Neuronal stem cell (in vitro differentiated cells): ENCODE measurements at regions not wholly inside any gene's neighbourhood (a gene's known extent, or its start where the extent isn't known, plus 50 kb on each side); places are given as distances from the start of the nearest gene placed in this dataset.

Experiments used
- DNase-seq: peaks from one replicate; pipeline ENCODE4 v3.0.0-alpha.2; 2013; ENCODE audit warnings: low spot score
- H2AFZ ChIP-seq: one replicate; pipeline ENCODE4 v1.6.1; 2013; ENCODE audit warnings: mild to moderate bottlenecking, low read length, inconsistent platforms
- H2AK5ac ChIP-seq: 2 replicates; pipeline ENCODE4 v1.6.1; 2013; ENCODE audit warnings: low read depth, mild to moderate bottlenecking, inconsistent platforms, low read length, moderate library complexity, mixed read lengths
- H2BK120ac ChIP-seq: 2 replicates; pipeline ENCODE4 v1.6.1; 2013; ENCODE audit warnings: low read depth, mild to moderate bottlenecking, inconsistent platforms, low read length, moderate library complexity, mixed read lengths
- H2BK12ac ChIP-seq: one replicate; pipeline ENCODE4 v1.6.1; 2013; ENCODE audit warnings: low read length, inconsistent platforms
- H2BK15ac ChIP-seq: 2 replicates; pipeline ENCODE4 v1.6.1; 2013; ENCODE audit warnings: mild to moderate bottlenecking, low read length, inconsistent platforms, mixed read lengths
- H2BK5ac ChIP-seq: one replicate; pipeline ENCODE4 v1.6.1; 2013; ENCODE audit warnings: inconsistent platforms, mild to moderate bottlenecking, low read length, moderate library complexity
- H3K14ac ChIP-seq: one replicate; pipeline ENCODE4 v1.6.1; 2013; ENCODE audit warnings: low read length, inconsistent platforms
- H3K18ac ChIP-seq: 2 replicates; pipeline ENCODE4 v1.6.1; 2013; ENCODE audit warnings: low read length, inconsistent platforms
- H3K23ac ChIP-seq: 2 replicates; pipeline ENCODE4 v1.6.1; 2013; ENCODE audit warnings: low read depth, mild to moderate bottlenecking, mixed read lengths, low read length, inconsistent platforms; ENCODE audit not compliant: poor library complexity
- H3K27ac ChIP-seq: replicated peaks from 3 replicates; pipeline ENCODE4 v1.5.1; 2013; ENCODE audit warnings: low read length, inconsistent platforms
- H3K27me3 ChIP-seq, 3 experiments: 2 replicates each; pipeline ENCODE4 v1.6.1; 2013; ENCODE audit warnings: low read length in 3 of 3, mild to moderate bottlenecking in 2 of 3, inconsistent platforms in 1 of 3, low read depth in 1 of 3, mixed read lengths in 1 of 3, moderate library complexity in 1 of 3; ENCODE audit not compliant: control insufficient read depth in 3 of 3, insufficient read depth in 3 of 3
- H3K36me3 ChIP-seq, 2 donors: replicated peaks in 1 of 2; 2 replicates each; pipeline ENCODE4 v1.6.1; 2013; ENCODE audit warnings: low read length in 2 of 2; ENCODE audit not compliant: control insufficient read depth in 2 of 2, insufficient read depth in 2 of 2
- H3K4ac ChIP-seq: 2 replicates; pipeline ENCODE4 v1.6.1; 2013; ENCODE audit warnings: inconsistent platforms, mild to moderate bottlenecking, low read length, moderate library complexity
- H3K4me1 ChIP-seq, 2 donors: 1 replicate in 1 of 2; 2 replicates in 1 of 2; pipeline ENCODE4 v1.6.1; 2013; ENCODE audit warnings: low read length in 2 of 2, low read depth in 1 of 2; ENCODE audit not compliant: control insufficient read depth in 2 of 2, insufficient read depth in 1 of 2
- H3K4me2 ChIP-seq: one replicate; pipeline ENCODE4 v1.6.1; 2013; ENCODE audit warnings: mild to moderate bottlenecking, low read length, inconsistent platforms; ENCODE audit not compliant: insufficient read depth, poor library complexity, severe bottlenecking
- H3K4me3 ChIP-seq, 2 donors: 2 replicates each; pipeline ENCODE4 v1.5.1; 2013; ENCODE audit warnings: low read length in 2 of 2, mild to moderate bottlenecking in 2 of 2, inconsistent platforms in 1 of 2, moderate library complexity in 1 of 2
- H3K79me1 ChIP-seq: one replicate; pipeline ENCODE4 v1.6.1; 2013; ENCODE audit warnings: low read depth, mild to moderate bottlenecking, inconsistent platforms, low read length, moderate library complexity
- H3K9ac ChIP-seq: one replicate; pipeline ENCODE4 v1.6.1; 2013; ENCODE audit warnings: mild to moderate bottlenecking, low read depth, low read length, inconsistent platforms; ENCODE audit not compliant: poor library complexity
- H3K9me3 ChIP-seq, 2 donors: replicated peaks in 1 of 2; 2 replicates each; pipeline versions ENCODE3 to v1.6.1; 2013; ENCODE audit warnings: low read length in 2 of 2, mild to moderate bottlenecking in 2 of 2, inconsistent platforms in 1 of 2, low read depth in 1 of 2, mixed read lengths in 1 of 2, moderate library complexity in 1 of 2; ENCODE audit not compliant: control insufficient read depth in 2 of 2, insufficient read depth in 1 of 2
- H4K8ac ChIP-seq: one replicate; pipeline ENCODE4 v1.6.1; 2013; ENCODE audit warnings: low read depth, mild to moderate bottlenecking, inconsistent platforms, low read length, moderate library complexity
- H4K91ac ChIP-seq: one replicate; pipeline ENCODE4 v1.6.1; 2013; ENCODE audit warnings: low read length, low read depth, mild to moderate bottlenecking, inconsistent platforms; ENCODE audit not compliant: poor library complexity
- WGBS, 2 donors: extraction: QIAGEN DNeasy Blood & Tissue Kit; methylation state at CpG; one replicate each; pipeline ENCODE4 v1.1.7; 2013; ENCODE audit warnings: missing lambda C conversion rate in 2 of 2, mixed read lengths in 1 of 2; ENCODE audit not compliant: insufficient read length in 2 of 2, insufficient replicate concordance in 1 of 2; ENCODE audit errors: extremely low coverage in 2 of 2; 5-methylcytosine and 5-hydroxymethylcytosine counted together

DNA sequence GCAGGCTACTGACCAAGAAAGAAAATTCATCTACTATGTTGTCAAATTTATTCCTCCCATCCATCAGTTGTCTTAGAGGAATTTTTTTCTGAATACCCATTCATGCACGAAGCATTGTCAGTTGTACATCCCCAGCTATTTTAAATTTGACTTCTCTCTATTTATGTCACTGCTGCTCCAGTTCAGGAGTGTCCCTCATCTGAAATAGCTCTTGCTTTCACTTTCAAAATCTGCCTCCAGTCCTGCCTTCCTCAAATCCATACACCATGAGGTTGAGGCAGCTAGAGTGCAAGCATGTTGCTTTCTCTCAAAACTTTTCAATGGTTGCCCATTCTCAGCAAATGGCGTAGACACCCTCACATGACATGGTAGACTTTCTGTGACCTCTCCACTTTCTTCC, 335.4 kb upstream of the CDH2 start:
- no peaks in the 10 kb centered on the region for H3K36me3 ChIP-seq
- no CpG with 5 or more reads among the region's 2 CpGs for WGBS, 2 donors
- H2AFZ ChIP-seq, result peak overlapping the region; percentile 41
- DNase-seq, result no peak
- H3K23ac ChIP-seq, result no peak overlapping the region
- no peaks in the 10 kb centered on the region for H3K4me1 ChIP-seq
- H3K4ac ChIP-seq, result no peak overlapping the region
- no peak overlapping the region for H2BK12ac ChIP-seq
- H2BK120ac ChIP-seq, result no peak overlapping the region
- H3K79me1 ChIP-seq, result no peaks in the 10 kb centered on the region
- no peak overlapping the region for H3K9ac ChIP-seq
- no peak overlapping the region for H2BK15ac ChIP-seq
- no peak overlapping the region for H3K4me3 ChIP-seq
- no peak overlapping the region for H3K27ac ChIP-seq
- no peak overlapping the region for H3K14ac ChIP-seq
- no peak overlapping the region for H3K18ac ChIP-seq
- H2AK5ac ChIP-seq, result no peak overlapping the region
- no peak overlapping the region for H2BK5ac ChIP-seq
- H3K9me3 ChIP-seq, result peaks cover 0 to 2% of the 10 kb centered on the region in 2 donors
- H4K91ac ChIP-seq, result no peak overlapping the region
- no peak overlapping the region for H4K8ac ChIP-seq
- no peaks in the 10 kb centered on the region for H3K27me3 ChIP-seq
- H3K4me2 ChIP-seq, result no peak overlapping the region

DNA sequence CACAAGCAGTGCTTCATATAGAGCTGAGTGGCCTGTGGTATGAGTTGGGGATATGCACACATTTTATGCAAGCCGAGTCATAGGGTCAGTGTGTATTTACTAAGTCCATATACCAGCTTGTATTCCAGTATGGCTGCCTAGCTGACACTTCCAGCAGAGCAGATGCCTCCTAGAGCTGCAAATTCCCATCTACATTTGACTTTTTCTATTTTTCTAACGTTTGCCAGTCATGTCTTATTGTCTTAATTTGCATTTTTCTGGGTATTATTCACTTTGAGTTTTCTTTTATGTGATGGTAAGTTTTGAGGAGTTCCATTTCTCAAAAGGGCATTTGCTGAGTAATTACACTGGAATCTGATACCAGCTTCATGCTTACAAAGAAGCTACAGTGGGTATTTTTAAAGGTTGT, 334.5 kb upstream of the CDH2 start:
- DNase-seq, result no peak

DNA sequence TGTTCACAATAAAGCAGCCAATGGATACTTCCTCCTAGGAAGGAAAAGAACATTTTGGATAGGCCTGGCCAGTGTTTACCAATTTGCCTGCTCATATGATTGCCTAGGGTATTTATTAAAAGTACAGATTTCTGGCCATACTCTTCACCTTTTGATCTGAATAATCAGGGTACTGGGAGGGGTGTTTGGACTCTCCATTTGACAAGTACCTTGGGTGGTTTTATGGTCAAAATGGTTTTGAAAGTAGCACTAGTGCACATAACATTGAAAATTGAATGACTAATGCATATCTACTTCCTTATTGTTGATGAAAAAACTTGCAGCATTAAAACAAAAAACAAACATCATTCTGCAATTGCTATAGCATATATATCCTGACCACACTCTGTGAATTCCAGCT, 333.3 kb upstream of the CDH2 start:
- Histone ChIP-seq H3K9me3 (peaks cover 0 to 2% of the 10 kb centered on the region in 2 donors), H3K18ac (no peak overlapping the region), H3K14ac (no peak overlapping the region), H2AFZ (no peak overlapping the region), H3K4me1 (no peaks in the 10 kb centered on the region), H4K8ac (no peak overlapping the region), H2BK5ac (no peak overlapping the region), H3K9ac (no peak overlapping the region), H3K27ac (no peak overlapping the region), H2BK15ac (no peak overlapping the region), H3K4me3 (no peak overlapping the region), H3K36me3 (no peaks in the 10 kb centered on the region), H3K23ac (no peak overlapping the region), H3K4me2 (no peak overlapping the region), H4K91ac (no peak overlapping the region), H3K4ac (no peak overlapping the region), H2BK120ac (no peak overlapping the region), H3K79me1 (no peaks in the 10 kb centered on the region), H2AK5ac (no peak overlapping the region), H2BK12ac (no peak overlapping the region), H3K27me3 (no peaks in the 10 kb centered on the region)
- no peak for DNase-seq

More for the DNA sequence above, 334.5 kb upstream of the CDH2 start:
- H3K14ac ChIP-seq, result no peak overlapping the region
- no peak overlapping the region for H3K18ac ChIP-seq
- H2BK120ac ChIP-seq, result no peak overlapping the region
- no peak overlapping the region for H4K8ac ChIP-seq
- no peaks in the 10 kb centered on the region for H3K27me3 ChIP-seq
- no peak overlapping the region for H3K4me2 ChIP-seq
- H3K23ac ChIP-seq, result no peak overlapping the region
- no peaks in the 10 kb centered on the region for H3K4me1 ChIP-seq
- no peak overlapping the region for H3K4ac ChIP-seq
- H2BK15ac ChIP-seq, result no peak overlapping the region
- H4K91ac ChIP-seq, result no peak overlapping the region
- no CpG with 5 or more reads among the region's 2 CpGs for WGBS, 2 donors
- H3K9ac ChIP-seq, result no peak overlapping the region
- H3K79me1 ChIP-seq, result no peaks in the 10 kb centered on the region
- H2BK12ac ChIP-seq, result no peak overlapping the region
- H3K36me3 ChIP-seq, result no peaks in the 10 kb centered on the region
- no peak overlapping the region for H2AK5ac ChIP-seq
- H3K27ac ChIP-seq, result no peak overlapping the region
- no peak overlapping the region for H3K4me3 ChIP-seq
- no peak overlapping the region for H2BK5ac ChIP-seq
- peaks cover 0 to 2% of the 10 kb centered on the region in 2 donors for H3K9me3 ChIP-seq
- peak overlapping the region; percentile 35 for H2AFZ ChIP-seq

DNA sequence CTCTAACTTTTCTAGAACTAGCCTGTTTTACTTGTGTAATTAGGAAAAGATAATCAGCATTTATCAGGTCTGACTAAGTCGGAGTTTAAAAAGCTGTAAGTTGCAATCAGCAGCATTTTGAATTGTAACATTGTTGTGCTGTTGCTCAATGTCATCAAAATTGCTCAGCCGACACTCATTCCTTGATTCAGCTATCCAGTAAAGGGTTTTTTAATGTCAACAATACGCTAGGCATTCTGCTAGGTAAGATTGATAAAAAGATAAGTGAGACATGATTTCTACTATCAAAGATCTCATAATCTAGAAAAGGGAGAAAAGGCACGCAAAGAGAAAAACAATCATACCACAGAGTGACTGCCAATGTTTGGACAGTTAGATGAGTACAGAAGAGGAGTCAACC, 327.1 kb upstream of the CDH2 start:
- Histone ChIP-seq H3K36me3 (no peaks in the 10 kb centered on the region), H2BK12ac (no peak overlapping the region), H3K27ac (no peak overlapping the region), H2BK120ac (no peak overlapping the region), H3K9me3 (no peaks in the 10 kb centered on the region), H3K27me3 (no peaks in the 10 kb centered on the region), H3K79me1 (no peaks in the 10 kb centered on the region), H3K9ac (no peak overlapping the region), H3K14ac (no peak overlapping the region), H3K4me2 (no peak overlapping the region), H2AK5ac (no peak overlapping the region), H2BK15ac (no peak overlapping the region), H2BK5ac (no peak overlapping the region), H3K4me3 (no peak overlapping the region), H3K4me1 (no peaks in the 10 kb centered on the region), H2AFZ (no peak overlapping the region), H4K91ac (no peak overlapping the region), H3K4ac (no peak overlapping the region), H4K8ac (no peak overlapping the region), H3K18ac (no peak overlapping the region), H3K23ac (no peak overlapping the region)
- no CpG with 5 or more reads among the region's 4 CpGs for WGBS, 2 donors
- DNase-seq, result no peak
